ENCODE measurements at regions not wholly inside any gene's neighbourhood (a gene's known extent, or its start where the extent isn't known, plus 50 kb on each side); places are given as distances from the start of the nearest gene placed in this dataset.

DNA sequence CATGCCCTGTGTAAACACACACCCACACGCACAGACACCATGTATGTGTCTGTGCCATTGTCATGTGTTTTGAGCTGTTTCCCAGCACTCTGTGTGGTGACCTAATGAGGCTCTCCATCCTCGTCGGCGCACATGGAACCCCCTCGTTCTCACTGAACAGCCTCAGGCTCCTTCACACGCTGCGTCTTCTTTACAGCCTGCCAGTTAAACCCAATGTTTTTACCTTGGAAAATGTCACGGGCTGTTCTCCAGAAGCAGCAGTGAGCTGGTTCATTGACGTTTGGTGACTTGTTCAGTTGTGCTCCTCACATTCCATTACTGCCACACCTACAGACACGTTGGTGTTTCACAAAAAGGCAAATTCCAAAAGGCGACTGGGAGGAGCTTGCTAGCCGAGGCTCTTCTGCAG is 201.0 kb upstream of the FOXQ1 start:
- no peak overlapping the region for H3K27ac ChIP-seq (ENCODE audit: extremely low read depth, low read depth, low read length)
- TF ChIP-seq ZNF24 (tag by site-specific recombination; IDR thresholded peaks at IDR 0.05), result no peak
- no peak for TF ChIP-seq ZNF324 (tag by site-specific recombination; IDR thresholded peaks at IDR 0.05)
- no peak for TF ChIP-seq ZNF184 (tag by site-specific recombination; IDR thresholded peaks at IDR 0.05)
- TF ChIP-seq ZNF610 (tag by site-specific recombination; IDR thresholded peaks at IDR 0.05; ENCODE audit: borderline replicate concordance), result no peak
- no peak for TF ChIP-seq ZNF677 (tag by site-specific recombination; IDR thresholded peaks at IDR 0.05)
- TF ChIP-seq ZNF223 (tag by site-specific recombination; IDR thresholded peaks at IDR 0.05), result no peak
- TF ChIP-seq, protein P1, sequence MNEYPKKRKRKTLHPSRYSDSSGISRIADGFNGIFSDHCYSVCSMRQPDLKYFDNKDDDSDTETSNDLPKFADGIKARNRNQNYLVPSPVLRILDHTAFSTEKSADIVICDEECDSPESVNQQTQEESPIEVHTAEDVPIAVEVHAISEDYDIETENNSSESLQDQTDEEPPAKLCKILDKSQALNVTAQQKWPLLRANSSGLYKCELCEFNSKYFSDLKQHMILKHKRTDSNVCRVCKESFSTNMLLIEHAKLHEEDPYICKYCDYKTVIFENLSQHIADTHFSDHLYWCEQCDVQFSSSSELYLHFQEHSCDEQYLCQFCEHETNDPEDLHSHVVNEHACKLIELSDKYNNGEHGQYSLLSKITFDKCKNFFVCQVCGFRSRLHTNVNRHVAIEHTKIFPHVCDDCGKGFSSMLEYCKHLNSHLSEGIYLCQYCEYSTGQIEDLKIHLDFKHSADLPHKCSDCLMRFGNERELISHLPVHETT (tag by site-specific recombination; IDR thresholded peaks at IDR 0.05), result no peak
- TF ChIP-seq ZNF768 (tag by site-specific recombination; IDR thresholded peaks at IDR 0.05), result no peak
- no peak for TF ChIP-seq FEZF1 (tag by site-specific recombination; IDR thresholded peaks at IDR 0.05)
- TF ChIP-seq, protein P2, sequence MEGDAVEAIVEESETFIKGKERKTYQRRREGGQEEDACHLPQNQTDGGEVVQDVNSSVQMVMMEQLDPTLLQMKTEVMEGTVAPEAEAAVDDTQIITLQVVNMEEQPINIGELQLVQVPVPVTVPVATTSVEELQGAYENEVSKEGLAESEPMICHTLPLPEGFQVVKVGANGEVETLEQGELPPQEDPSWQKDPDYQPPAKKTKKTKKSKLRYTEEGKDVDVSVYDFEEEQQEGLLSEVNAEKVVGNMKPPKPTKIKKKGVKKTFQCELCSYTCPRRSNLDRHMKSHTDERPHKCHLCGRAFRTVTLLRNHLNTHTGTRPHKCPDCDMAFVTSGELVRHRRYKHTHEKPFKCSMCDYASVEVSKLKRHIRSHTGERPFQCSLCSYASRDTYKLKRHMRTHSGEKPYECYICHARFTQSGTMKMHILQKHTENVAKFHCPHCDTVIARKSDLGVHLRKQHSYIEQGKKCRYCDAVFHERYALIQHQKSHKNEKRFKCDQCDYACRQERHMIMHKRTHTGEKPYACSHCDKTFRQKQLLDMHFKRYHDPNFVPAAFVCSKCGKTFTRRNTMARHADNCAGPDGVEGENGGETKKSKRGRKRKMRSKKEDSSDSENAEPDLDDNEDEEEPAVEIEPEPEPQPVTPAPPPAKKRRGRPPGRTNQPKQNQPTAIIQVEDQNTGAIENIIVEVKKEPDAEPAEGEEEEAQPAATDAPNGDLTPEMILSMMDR (tag by site-specific recombination; IDR thresholded peaks at IDR 0.05), result no peak
- TF ChIP-seq ZNF692 (tag by site-specific recombination; IDR thresholded peaks at IDR 0.05), result no peak
- TF ChIP-seq ZFHX2 (tag by site-specific recombination; conservative IDR thresholded peaks at IDR 0.05), result no peak
- H3K4me3 ChIP-seq (ENCODE audit: low read depth, low read length), result no peak overlapping the region; the same call in 1 of the 2 replicates
- no peaks in the 10 kb centered on the region for H3K36me3 ChIP-seq (ENCODE audit: control insufficient read depth in 2 of 2, insufficient read depth in 1 of 2, low read length in 2 of 2)
- no peaks in the 10 kb centered on the region for H3K4me1 ChIP-seq (ENCODE audit: control insufficient read depth, insufficient read depth, low read length)
- CTCF ChIA-PET, result interaction anchor here (0.6 to 1.1 kb wide), 4 partner anchors 10 to 326 kb away, joined by 3 read pairs; no protein-coding TSS in a partner anchor
- no peaks in the 10 kb centered on the region for H3K9me3 ChIP-seq (ENCODE audit: control insufficient read depth, insufficient read depth, low read depth, low read length)
- POLR2A ChIA-PET, result no interaction called here

- H3K36me3 ChIP-seq (ENCODE audit: control insufficient read depth in 2 of 2, insufficient read depth in 1 of 2, low read length in 2 of 2), result no peaks in the 10 kb centered on the region
- H3K4me3 ChIP-seq (ENCODE audit: low read depth, low read length), result no peak overlapping the region
- CTCF ChIA-PET, result interaction anchor here (0.9 kb wide), 2 partner anchors 313 to 327 kb away, joined by 3 read pairs; no protein-coding TSS in a partner anchor
- POLR2A ChIA-PET, result no interaction called here
- no peaks in the 10 kb centered on the region for H3K9me3 ChIP-seq (ENCODE audit: control insufficient read depth, insufficient read depth, low read depth, low read length)
- no peaks in the 10 kb centered on the region for H3K4me1 ChIP-seq (ENCODE audit: control insufficient read depth, insufficient read depth, low read length)
- no peak overlapping the region for H3K27ac ChIP-seq (ENCODE audit: extremely low read depth, low read depth, low read length)
- TF ChIP-seq, protein P3, sequence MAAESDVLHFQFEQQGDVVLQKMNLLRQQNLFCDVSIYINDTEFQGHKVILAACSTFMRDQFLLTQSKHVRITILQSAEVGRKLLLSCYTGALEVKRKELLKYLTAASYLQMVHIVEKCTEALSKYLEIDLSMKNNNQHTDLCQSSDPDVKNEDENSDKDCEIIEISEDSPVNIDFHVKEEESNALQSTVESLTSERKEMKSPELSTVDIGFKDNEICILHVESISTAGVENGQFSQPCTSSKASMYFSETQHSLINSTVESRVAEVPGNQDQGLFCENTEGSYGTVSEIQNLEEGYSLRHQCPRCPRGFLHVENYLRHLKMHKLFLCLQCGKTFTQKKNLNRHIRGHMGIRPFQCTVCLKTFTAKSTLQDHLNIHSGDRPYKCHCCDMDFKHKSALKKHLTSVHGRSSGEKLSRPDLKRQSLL (tag by site-specific recombination; IDR thresholded peaks at IDR 0.05), result no peak
Measured at GRCh38 chr6:1110164-1110563, 201.7 kb upstream of the FOXQ1 start.

DNA sequence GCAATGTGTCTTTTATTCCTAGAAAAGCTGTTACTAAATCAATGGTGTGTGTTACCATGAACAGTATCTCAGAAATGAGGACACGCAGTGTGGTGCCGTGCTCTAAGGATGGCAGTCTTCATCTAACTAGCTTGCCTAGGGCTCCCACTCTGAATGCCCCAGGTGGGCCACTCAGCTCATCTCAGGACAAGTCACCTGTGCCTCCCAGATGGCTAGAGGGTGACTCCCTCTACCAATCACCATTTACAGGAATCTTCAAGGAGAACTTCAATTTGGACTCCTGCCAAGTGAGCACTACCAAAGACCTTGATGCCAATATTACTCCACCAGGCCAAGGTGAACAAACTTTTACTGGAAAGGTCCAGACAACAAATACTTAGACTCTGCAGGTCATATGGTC is 202.8 kb upstream of the FOXQ1 start:
- no peak overlapping the region for H3K4me3 ChIP-seq (ENCODE audit: low read depth, low read length)
- H3K36me3 ChIP-seq (ENCODE audit: control insufficient read depth in 2 of 2, insufficient read depth in 1 of 2, low read length in 2 of 2), result no peaks in the 10 kb centered on the region
- H3K4me1 ChIP-seq (ENCODE audit: control insufficient read depth, insufficient read depth, low read length), result peaks cover 5% of the 10 kb centered on the region; the same call in 1 of the 2 replicates
- POLR2A ChIA-PET, result no interaction called here
- H3K9me3 ChIP-seq (ENCODE audit: control insufficient read depth, insufficient read depth, low read depth, low read length), result no peaks in the 10 kb centered on the region
- TF ChIP-seq, protein P4, sequence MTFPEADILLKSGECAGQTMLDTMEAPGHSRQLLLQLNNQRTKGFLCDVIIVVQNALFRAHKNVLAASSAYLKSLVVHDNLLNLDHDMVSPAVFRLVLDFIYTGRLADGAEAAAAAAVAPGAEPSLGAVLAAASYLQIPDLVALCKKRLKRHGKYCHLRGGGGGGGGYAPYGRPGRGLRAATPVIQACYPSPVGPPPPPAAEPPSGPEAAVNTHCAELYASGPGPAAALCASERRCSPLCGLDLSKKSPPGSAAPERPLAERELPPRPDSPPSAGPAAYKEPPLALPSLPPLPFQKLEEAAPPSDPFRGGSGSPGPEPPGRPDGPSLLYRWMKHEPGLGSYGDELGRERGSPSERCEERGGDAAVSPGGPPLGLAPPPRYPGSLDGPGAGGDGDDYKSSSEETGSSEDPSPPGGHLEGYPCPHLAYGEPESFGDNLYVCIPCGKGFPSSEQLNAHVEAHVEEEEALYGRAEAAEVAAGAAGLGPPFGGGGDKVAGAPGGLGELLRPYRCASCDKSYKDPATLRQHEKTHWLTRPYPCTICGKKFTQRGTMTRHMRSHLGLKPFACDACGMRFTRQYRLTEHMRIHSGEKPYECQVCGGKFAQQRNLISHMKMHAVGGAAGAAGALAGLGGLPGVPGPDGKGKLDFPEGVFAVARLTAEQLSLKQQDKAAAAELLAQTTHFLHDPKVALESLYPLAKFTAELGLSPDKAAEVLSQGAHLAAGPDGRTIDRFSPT (tag by site-specific recombination; IDR thresholded peaks at IDR 0.05), result no peak
- TF ChIP-seq ZNF175 (tag by site-specific recombination; IDR thresholded peaks at IDR 0.05) (no peak), ZNF37A (tag by site-specific recombination; IDR thresholded peaks at IDR 0.05) (no peak)
- H3K27ac ChIP-seq (ENCODE audit: extremely low read depth, low read depth, low read length), result no peak overlapping the region
- CTCF ChIA-PET, result interaction anchor here (1.1 kb wide), 1 partner anchor 21 kb away, joined by 3 read pairs; no protein-coding TSS in a partner anchor
